ENCODE measurements at regions not wholly inside any gene's neighbourhood (a gene's known extent, or its start where the extent isn't known, plus 50 kb on each side); places are given as distances from the start of the nearest gene placed in this dataset.

- TF ChIP-seq, protein P1, sequence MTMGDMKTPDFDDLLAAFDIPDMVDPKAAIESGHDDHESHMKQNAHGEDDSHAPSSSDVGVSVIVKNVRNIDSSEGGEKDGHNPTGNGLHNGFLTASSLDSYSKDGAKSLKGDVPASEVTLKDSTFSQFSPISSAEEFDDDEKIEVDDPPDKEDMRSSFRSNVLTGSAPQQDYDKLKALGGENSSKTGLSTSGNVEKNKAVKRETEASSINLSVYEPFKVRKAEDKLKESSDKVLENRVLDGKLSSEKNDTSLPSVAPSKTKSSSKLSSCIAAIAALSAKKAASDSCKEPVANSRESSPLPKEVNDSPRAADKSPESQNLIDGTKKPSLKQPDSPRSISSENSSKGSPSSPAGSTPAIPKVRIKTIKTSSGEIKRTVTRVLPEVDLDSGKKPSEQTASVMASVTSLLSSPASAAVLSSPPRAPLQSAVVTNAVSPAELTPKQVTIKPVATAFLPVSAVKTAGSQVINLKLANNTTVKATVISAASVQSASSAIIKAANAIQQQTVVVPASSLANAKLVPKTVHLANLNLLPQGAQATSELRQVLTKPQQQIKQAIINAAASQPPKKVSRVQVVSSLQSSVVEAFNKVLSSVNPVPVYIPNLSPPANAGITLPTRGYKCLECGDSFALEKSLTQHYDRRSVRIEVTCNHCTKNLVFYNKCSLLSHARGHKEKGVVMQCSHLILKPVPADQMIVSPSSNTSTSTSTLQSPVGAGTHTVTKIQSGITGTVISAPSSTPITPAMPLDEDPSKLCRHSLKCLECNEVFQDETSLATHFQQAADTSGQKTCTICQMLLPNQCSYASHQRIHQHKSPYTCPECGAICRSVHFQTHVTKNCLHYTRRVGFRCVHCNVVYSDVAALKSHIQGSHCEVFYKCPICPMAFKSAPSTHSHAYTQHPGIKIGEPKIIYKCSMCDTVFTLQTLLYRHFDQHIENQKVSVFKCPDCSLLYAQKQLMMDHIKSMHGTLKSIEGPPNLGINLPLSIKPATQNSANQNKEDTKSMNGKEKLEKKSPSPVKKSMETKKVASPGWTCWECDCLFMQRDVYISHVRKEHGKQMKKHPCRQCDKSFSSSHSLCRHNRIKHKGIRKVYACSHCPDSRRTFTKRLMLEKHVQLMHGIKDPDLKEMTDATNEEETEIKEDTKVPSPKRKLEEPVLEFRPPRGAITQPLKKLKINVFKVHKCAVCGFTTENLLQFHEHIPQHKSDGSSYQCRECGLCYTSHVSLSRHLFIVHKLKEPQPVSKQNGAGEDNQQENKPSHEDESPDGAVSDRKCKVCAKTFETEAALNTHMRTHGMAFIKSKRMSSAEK (CRISPR knock-in tag; IDR thresholded peaks at IDR 0.05; ENCODE audit: borderline replicate concordance): no peak
- TF ChIP-seq GABPB1 (CRISPR knock-in tag; IDR thresholded peaks at IDR 0.05): no peak
Observed at GRCh38 chr10:14454206-14454605, 123.5 kb upstream of the FRMD4A start (continued).

- ChIA-PET POLR2A (no interaction called here), CTCF (interaction anchor here (0.7 to 1.7 kb wide), 4 partner anchors 25 to 257 kb away, joined by 3 to 6 read pairs (median 4); no protein-coding TSS in a partner anchor)
- ATAC-seq: no peak
- no peak for DNase-seq (ENCODE audit: low spot score)
- Mint-ChIP-seq H3K27me3 (ENCODE audit: low read depth) (peaks cover 5% of the 10 kb centered on the region; the same call in 1 of the 2 replicates), H3K9me3 (peaks cover 41% of the 10 kb centered on the region), H3K27ac (no peak overlapping the region), H3K4me1 (peaks cover 4% of the 10 kb centered on the region; the same call in 1 of the 2 replicates), H3K36me3 (peaks cover 13% of the 10 kb centered on the region), H3K4me3 (no peak overlapping the region)
- TF ChIP-seq ZNF138 (CRISPR knock-in tag; conservative IDR thresholded peaks at IDR 0.05) (no peak), ZNF232 (CRISPR knock-in tag; IDR thresholded peaks at IDR 0.05) (no peak), ZNF425 (CRISPR knock-in tag; conservative IDR thresholded peaks at IDR 0.05) (no peak), TEAD1 (CRISPR knock-in tag; IDR thresholded peaks at IDR 0.05) (no peak), ZBTB43 (CRISPR knock-in tag; IDR thresholded peaks at IDR 0.05) (no peak), CBFB (CRISPR knock-in tag; IDR thresholded peaks at IDR 0.05; ENCODE audit: low read depth) (no peak), TP53 (CRISPR knock-in tag; IDR thresholded peaks at IDR 0.05) (no peak), ZNF512 (CRISPR knock-in tag; IDR thresholded peaks at IDR 0.05; ENCODE audit: borderline replicate concordance) (no peak), KAT7 (CRISPR knock-in tag; IDR thresholded peaks at IDR 0.05; ENCODE audit: borderline replicate concordance) (no peak), PRDM15 (CRISPR knock-in tag; IDR thresholded peaks at IDR 0.05) (no peak), CDX4 (CRISPR knock-in tag; IDR thresholded peaks at IDR 0.05; ENCODE audit: borderline replicate concordance) (no peak), JAZF1 (CRISPR knock-in tag; IDR thresholded peaks at IDR 0.05) (no peak), MXD4 (CRISPR knock-in tag; IDR thresholded peaks at IDR 0.05; ENCODE audit: borderline replicate concordance) (no peak), CREM (CRISPR knock-in tag; IDR thresholded peaks at IDR 0.05) (no peak), ZNF416 (CRISPR knock-in tag; IDR thresholded peaks at IDR 0.05) (no peak), SOX15 (CRISPR knock-in tag; IDR thresholded peaks at IDR 0.05) (no peak)
- TF ChIP-seq, protein P1 (CRISPR knock-in tag; IDR thresholded peaks at IDR 0.05; ENCODE audit: borderline replicate concordance): no peak
Observed at GRCh38 chr10:14453593-14453992, 122.9 kb upstream of the FRMD4A start.

Measured in WTC11 (cell line).